ENCODE measurements at regions not wholly inside any gene's neighbourhood (a gene's known extent, or its start where the extent isn't known, plus 50 kb on each side); places are given as distances from the start of the nearest gene placed in this dataset.
"Not testable (repeated sequence)": the region's sequence is repeated elsewhere in the genome, so short reads cannot be mapped to it uniquely, and the experiment has no call there.

DNA sequence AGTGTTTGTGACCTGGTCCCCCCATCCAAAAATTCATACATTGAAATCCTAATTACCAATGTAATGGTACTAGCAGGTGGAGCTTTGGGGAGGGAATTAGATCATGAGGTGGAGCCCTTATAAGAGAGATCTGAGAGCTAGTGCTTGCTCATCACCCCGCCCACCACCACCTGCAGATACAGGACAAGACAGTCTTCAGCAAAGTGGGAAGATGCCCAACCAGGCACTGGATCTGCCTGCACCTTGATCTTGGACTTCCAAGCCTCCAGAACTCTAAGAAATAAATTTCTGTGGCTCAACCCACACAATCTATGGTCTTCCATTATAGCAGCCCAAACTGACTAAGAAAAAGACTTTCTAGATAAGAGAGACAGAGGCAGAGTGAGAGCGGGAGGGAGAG lies 343.4 kb downstream of the LRRIQ3 start:
- H3K27me3 ChIP-seq (replicated peaks; ENCODE audit: control insufficient read depth, insufficient read depth, low read length) = no peaks in the 10 kb centered on the region
- TF ChIP-seq, protein P1, sequence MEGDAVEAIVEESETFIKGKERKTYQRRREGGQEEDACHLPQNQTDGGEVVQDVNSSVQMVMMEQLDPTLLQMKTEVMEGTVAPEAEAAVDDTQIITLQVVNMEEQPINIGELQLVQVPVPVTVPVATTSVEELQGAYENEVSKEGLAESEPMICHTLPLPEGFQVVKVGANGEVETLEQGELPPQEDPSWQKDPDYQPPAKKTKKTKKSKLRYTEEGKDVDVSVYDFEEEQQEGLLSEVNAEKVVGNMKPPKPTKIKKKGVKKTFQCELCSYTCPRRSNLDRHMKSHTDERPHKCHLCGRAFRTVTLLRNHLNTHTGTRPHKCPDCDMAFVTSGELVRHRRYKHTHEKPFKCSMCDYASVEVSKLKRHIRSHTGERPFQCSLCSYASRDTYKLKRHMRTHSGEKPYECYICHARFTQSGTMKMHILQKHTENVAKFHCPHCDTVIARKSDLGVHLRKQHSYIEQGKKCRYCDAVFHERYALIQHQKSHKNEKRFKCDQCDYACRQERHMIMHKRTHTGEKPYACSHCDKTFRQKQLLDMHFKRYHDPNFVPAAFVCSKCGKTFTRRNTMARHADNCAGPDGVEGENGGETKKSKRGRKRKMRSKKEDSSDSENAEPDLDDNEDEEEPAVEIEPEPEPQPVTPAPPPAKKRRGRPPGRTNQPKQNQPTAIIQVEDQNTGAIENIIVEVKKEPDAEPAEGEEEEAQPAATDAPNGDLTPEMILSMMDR (IDR thresholded peaks at IDR 0.05; ENCODE audit: insufficient read depth, low read length, poor library complexity, severe bottlenecking) = no peak
- H3K4me3 ChIP-seq (replicated peaks; ENCODE audit: low read depth, low read length) = no peak overlapping the region
- no peaks in the 10 kb centered on the region for H3K36me3 ChIP-seq (ENCODE audit: control insufficient read depth, insufficient read depth, low read length)
- DNase-seq (ENCODE audit: extremely low read depth, insufficient read length) = no peak

DNA sequence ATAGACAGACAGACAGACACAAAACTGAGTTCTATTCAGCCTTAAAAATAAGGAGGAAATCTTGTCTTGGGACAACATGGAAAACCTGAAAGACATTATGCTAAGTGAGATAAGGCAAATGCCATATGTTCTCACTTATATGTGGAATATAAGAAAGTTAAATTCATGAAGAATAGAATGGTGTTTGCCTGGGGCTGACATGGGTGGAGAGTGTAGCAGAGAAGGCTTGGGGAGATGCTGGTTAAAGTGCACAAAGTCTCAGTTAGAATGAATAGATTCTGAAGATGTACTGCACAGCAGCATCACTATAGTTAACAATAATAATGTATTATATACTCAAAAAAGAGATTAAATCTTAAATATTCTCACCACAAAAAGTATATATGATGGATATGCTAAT lies 355.5 kb downstream of the LRRIQ3 start:
- TF ChIP-seq, protein P1 (IDR thresholded peaks at IDR 0.05; ENCODE audit: insufficient read depth, low read length, poor library complexity, severe bottlenecking) = no peak

DNA sequence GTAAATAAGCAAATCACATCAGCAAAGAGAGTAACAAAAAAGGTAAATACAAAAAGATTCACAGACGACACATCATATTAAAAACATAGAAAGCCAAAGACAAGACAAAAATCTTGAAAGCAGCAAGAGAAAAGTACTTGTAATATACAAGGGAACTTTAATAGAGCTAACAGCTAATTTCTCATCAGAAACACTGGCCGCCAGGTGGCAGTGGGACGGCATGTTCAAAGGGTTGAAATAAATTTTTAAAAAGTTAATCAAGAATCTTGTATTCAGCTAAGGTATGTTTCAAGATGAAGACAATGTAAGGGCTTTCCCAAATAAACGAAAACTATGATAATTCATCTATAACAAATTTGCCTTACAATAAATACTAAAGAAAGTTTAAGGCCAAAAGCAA lies 358.1 kb downstream of the LRRIQ3 start:
- Histone ChIP-seq H3K36me3 (ENCODE audit: control insufficient read depth, insufficient read depth, low read length) (no peaks in the 10 kb centered on the region), H3K4me3 (replicated peaks; ENCODE audit: low read depth, low read length) (no peak overlapping the region), H3K27me3 (replicated peaks; ENCODE audit: control insufficient read depth, insufficient read depth, low read length) (no peaks in the 10 kb centered on the region)
- TF ChIP-seq, protein P1 (IDR thresholded peaks at IDR 0.05; ENCODE audit: insufficient read depth, low read length, poor library complexity, severe bottlenecking) = peak; percentile 62
- DNase-seq (ENCODE audit: extremely low read depth, insufficient read length) = no peak

More for the DNA sequence above, 355.5 kb downstream of the LRRIQ3 start:
- Histone ChIP-seq H3K27me3 (replicated peaks; ENCODE audit: control insufficient read depth, insufficient read depth, low read length) (no peaks in the 10 kb centered on the region), H3K36me3 (ENCODE audit: control insufficient read depth, insufficient read depth, low read length) (no peaks in the 10 kb centered on the region), H3K4me3 (replicated peaks; ENCODE audit: low read depth, low read length) (no peak overlapping the region)
- no peak for DNase-seq (ENCODE audit: extremely low read depth, insufficient read length)

DNA sequence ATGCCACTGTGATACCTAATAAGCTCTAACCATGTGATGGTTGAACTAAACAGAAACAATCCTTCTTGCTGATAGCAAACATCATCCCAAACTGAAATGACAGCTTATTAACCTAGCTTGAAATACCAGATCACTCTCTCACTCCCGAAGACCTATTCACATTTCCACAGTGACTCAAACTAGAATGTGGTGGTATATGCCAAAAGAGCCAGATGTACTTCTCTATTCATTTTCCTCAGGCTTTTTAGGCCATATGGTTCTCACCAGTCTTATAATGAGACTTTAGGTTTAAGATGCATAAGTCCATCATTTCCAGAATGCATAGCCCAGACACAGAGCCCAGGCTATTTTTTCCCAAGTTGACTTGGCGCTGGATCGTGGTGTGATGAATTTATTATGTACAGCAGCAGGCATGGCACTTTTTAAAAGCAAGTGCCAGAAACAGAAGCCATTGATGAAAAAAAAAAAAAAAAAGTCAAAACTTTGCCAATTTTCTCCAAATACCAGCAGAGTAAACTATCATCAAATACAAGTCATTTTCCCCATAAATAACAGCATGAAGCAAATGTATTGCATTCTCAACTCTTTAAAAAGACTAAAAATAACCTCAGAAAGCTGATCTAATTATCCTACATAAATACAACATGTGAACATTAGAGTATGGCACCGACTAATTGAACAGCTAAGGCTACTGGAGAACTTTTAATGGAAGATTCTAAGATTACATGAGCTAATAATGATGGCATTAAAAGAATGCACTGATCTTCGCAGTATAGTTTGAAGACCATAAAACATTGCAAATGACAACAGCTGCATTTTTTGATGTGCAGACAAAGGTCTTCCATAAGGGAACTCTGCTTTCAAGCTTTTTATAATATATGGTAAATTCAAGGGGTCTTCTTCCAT lies 365.4 kb downstream of the LRRIQ3 start:
- TF ChIP-seq, protein P1 (IDR thresholded peaks at IDR 0.05; ENCODE audit: insufficient read depth, low read length, poor library complexity, severe bottlenecking) = no peak
- Histone ChIP-seq H3K27me3 (replicated peaks; ENCODE audit: control insufficient read depth, insufficient read depth, low read length) (no peaks in the 10 kb centered on the region), H3K36me3 (ENCODE audit: control insufficient read depth, insufficient read depth, low read length) (no peaks in the 10 kb centered on the region), H3K4me3 (replicated peaks; ENCODE audit: low read depth, low read length) (no peak overlapping the region)
- no peak for DNase-seq (ENCODE audit: extremely low read depth, insufficient read length)

DNA sequence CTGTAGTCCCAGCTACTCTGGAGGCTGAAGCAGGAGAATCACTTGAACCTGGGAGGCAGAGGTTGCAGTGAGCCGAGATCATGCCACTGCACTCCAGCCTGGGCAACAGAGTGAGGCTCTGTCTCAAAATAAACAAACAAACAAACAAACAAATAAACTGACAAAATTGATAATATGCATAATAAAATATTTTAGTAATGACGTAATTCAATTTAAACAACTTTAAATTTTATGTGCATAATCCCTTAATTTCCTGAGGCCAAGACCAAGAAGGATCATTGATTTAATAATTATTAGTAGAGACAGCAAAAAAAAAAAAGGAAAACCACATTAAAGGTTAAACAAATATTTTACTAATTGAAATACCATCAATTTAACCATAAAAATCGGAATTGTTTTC lies 370.7 kb downstream of the LRRIQ3 start:
- not testable (repeated sequence) for DNase-seq (ENCODE audit: extremely low read depth, insufficient read length); H3K27me3 ChIP-seq (replicated peaks; ENCODE audit: control insufficient read depth, insufficient read depth, low read length); H3K4me3 ChIP-seq (replicated peaks; ENCODE audit: low read depth, low read length); H3K36me3 ChIP-seq (ENCODE audit: control insufficient read depth, insufficient read depth, low read length)

DNA sequence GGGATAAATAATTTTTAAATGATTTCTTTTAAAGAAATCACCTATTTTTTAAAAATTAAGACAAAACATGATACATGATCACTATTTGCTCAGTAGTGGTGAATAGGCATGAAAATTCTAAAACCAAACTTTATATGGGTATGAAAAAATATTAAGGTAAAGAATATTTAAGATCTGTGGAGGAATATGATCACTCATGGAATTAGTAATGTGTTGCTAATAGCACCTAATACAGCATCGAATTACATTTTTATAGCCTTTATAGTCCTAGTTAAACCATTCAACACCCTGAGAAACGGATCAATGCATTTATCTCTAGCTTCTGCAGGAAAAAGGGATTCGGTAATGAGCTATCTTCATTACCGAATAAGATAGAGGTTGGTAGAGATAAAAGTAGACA lies 373.9 kb downstream of the LRRIQ3 start:
- DNase-seq (ENCODE audit: extremely low read depth, insufficient read length) = no peak
- Histone ChIP-seq H3K4me3 (replicated peaks; ENCODE audit: low read depth, low read length) (no peak overlapping the region), H3K27me3 (replicated peaks; ENCODE audit: control insufficient read depth, insufficient read depth, low read length) (no peaks in the 10 kb centered on the region), H3K36me3 (ENCODE audit: control insufficient read depth, insufficient read depth, low read length) (no peaks in the 10 kb centered on the region)
- TF ChIP-seq, protein P1 (IDR thresholded peaks at IDR 0.05; ENCODE audit: insufficient read depth, low read length, poor library complexity, severe bottlenecking) = no peak
